NCI-H2081 treated with DMSO at 0.1 percent for 48 hours (cell line): ENCODE measurements at regions not wholly inside any gene's neighbourhood (a gene's known extent, or its start where the extent isn't known, plus 50 kb on each side); places are given as distances from the start of the nearest gene placed in this dataset.

Experiments used
- DNase-seq: peaks from one replicate; lab custom pipeline; 2025; lab: John Stamatoyannopoulos, UW

- DNase-seq = no peak
Measured at GRCh38 chr18:28602391-28602790, 425.5 kb upstream of the CDH2 start.

DNA sequence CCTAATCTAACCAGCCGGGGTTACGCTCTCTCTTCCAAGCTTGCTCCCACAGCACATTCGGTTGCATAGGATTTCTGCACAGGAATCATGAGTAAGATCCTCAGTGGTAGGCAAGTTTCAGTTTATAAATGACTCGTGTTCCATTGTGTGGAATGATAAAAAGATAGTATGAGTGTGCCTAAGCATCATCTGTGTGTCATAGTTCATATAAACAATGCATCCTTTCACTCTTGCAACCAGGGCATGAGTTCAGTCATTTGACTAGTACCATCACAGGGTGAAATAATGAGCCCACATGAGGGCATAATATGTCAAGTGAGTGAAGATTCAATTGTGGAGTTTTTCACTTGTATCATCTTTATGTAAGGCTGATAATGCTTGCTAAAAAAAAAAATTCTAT, 417.1 kb upstream of the CDH2 start:
- DNase-seq = no peak

DNA sequence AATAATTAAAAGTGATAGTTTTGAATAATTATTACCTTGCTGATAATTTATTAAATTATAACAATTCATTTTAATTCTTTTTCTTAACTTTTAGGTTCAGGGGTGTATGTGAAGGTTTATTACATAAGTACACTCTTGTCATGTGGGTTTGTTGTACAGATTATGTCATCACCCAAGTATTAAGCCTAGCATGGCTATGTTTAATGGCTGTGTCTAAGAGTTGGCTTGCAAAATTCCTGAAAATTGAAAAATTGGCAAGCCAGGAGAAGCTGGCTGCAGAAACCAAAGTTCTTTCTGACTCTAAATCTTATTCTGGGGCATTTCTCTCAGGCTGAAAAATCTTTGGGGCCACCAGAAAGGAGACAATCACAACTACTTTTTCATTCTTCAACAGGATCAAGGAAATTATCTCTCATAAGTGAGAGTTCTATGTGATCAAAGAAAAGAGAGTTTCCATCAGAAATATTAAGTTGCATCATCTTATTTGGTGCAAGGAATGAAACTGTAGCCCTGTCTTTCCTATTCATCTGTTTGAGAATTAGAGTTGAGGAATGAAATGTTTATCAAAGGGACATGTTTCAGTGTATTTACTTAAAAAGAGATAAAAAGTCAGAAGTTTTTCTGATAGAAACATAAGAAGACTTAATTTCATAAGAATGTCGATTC, 412.1 kb upstream of the CDH2 start:
- no peak for DNase-seq

GRCh38 chr18:28584731-28585130, 407.8 kb upstream of the CDH2 start:
- no peak for DNase-seq

GRCh38 chr18:28582724-28583123, 405.8 kb upstream of the CDH2 start:
- DNase-seq = peak; percentile 1

- peak; percentile 71 for DNase-seq
Measured at GRCh38 chr18:28581521-28582071, 404.7 kb upstream of the CDH2 start.

GRCh38 chr18:28576941-28577340, 400.0 kb upstream of the CDH2 start:
- no peak for DNase-seq

GRCh38 chr18:28575123-28575522, 398.2 kb upstream of the CDH2 start:
- no peak for DNase-seq

GRCh38 chr18:28574175-28574574, 397.2 kb upstream of the CDH2 start:
- DNase-seq = no peak

- no peak for DNase-seq
Measured at GRCh38 chr18:28571929-28572328, 395.0 kb upstream of the CDH2 start.

GRCh38 chr18:28560331-28560730, 383.4 kb upstream of the CDH2 start:
- DNase-seq = no peak

- no peak for DNase-seq
Measured at GRCh38 chr18:28559511-28559910, 382.6 kb upstream of the CDH2 start.

- DNase-seq = no peak
Measured at GRCh38 chr18:28541934-28542333, 365.0 kb upstream of the CDH2 start.

GRCh38 chr18:28541276-28541930, 364.5 kb upstream of the CDH2 start:
- no peak for DNase-seq

GRCh38 chr18:28529644-28530043, 352.7 kb upstream of the CDH2 start:
- no peak for DNase-seq

- DNase-seq = no peak
Measured at GRCh38 chr18:28526196-28526595, 349.3 kb upstream of the CDH2 start.

GRCh38 chr18:28523758-28524475, 347.0 kb upstream of the CDH2 start:
- no peak for DNase-seq

DNA sequence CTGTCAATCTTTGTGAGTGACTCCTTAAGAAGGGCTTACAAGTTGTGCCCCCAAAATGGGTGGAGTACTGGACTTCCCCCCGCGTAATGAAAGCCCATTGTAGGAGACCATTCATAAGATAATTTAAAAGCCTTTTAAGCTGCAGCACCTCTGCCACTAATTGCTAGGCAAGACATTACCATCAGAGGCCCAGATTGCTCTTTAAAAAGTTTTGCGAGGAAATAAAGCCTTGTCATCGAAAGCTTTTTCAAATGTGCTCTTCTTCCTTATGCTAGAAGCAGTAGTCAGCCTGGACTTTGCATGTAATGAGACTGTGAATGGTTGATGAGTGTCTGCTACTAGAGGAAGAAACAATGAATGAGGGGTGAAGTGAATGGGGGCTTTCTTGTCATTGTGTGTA, 345.3 kb upstream of the CDH2 start:
- no peak for DNase-seq

GRCh38 chr18:28519997-28520396, 343.1 kb upstream of the CDH2 start:
- no peak for DNase-seq

GRCh38 chr18:28514699-28515098, 337.8 kb upstream of the CDH2 start:
- DNase-seq = no peak

DNA sequence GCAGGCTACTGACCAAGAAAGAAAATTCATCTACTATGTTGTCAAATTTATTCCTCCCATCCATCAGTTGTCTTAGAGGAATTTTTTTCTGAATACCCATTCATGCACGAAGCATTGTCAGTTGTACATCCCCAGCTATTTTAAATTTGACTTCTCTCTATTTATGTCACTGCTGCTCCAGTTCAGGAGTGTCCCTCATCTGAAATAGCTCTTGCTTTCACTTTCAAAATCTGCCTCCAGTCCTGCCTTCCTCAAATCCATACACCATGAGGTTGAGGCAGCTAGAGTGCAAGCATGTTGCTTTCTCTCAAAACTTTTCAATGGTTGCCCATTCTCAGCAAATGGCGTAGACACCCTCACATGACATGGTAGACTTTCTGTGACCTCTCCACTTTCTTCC, 335.4 kb upstream of the CDH2 start:
- no peak for DNase-seq

DNA sequence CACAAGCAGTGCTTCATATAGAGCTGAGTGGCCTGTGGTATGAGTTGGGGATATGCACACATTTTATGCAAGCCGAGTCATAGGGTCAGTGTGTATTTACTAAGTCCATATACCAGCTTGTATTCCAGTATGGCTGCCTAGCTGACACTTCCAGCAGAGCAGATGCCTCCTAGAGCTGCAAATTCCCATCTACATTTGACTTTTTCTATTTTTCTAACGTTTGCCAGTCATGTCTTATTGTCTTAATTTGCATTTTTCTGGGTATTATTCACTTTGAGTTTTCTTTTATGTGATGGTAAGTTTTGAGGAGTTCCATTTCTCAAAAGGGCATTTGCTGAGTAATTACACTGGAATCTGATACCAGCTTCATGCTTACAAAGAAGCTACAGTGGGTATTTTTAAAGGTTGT, 334.5 kb upstream of the CDH2 start:
- no peak for DNase-seq

DNA sequence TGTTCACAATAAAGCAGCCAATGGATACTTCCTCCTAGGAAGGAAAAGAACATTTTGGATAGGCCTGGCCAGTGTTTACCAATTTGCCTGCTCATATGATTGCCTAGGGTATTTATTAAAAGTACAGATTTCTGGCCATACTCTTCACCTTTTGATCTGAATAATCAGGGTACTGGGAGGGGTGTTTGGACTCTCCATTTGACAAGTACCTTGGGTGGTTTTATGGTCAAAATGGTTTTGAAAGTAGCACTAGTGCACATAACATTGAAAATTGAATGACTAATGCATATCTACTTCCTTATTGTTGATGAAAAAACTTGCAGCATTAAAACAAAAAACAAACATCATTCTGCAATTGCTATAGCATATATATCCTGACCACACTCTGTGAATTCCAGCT, 333.3 kb upstream of the CDH2 start:
- no peak for DNase-seq
